ENCODE measurements at regions not wholly inside any gene's neighbourhood (a gene's known extent, or its start where the extent isn't known, plus 50 kb on each side); places are given as distances from the start of the nearest gene placed in this dataset.
A peak's percentile ranks its signal among the peaks of the same experiment; 100 is the strongest.

DNA sequence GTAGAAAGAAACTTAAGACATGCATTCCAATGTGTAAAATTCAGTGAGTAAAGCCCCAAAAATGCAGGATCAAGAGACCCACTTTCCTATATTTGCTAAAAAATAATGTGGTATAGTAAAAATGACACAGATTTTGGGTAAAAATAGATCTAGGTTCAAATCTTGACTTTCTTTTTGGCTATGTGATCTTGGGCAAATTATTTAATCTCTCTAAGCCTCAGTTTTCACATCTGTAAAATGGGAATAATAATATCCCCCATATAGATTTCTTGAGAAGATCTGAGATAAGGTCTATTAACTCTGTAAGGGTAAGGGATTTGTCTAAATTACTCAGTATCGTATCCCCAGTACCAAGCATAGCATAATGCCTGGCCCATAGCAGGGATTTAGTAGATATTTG, 172.3 kb downstream of the CARTPT start:
- no peak overlapping the region for H3K4me3 ChIP-seq (replicated peaks; ENCODE audit: low read depth, low read length)
- DNase-seq (ENCODE audit: low read depth) = no peak
- TF ChIP-seq, protein P1, sequence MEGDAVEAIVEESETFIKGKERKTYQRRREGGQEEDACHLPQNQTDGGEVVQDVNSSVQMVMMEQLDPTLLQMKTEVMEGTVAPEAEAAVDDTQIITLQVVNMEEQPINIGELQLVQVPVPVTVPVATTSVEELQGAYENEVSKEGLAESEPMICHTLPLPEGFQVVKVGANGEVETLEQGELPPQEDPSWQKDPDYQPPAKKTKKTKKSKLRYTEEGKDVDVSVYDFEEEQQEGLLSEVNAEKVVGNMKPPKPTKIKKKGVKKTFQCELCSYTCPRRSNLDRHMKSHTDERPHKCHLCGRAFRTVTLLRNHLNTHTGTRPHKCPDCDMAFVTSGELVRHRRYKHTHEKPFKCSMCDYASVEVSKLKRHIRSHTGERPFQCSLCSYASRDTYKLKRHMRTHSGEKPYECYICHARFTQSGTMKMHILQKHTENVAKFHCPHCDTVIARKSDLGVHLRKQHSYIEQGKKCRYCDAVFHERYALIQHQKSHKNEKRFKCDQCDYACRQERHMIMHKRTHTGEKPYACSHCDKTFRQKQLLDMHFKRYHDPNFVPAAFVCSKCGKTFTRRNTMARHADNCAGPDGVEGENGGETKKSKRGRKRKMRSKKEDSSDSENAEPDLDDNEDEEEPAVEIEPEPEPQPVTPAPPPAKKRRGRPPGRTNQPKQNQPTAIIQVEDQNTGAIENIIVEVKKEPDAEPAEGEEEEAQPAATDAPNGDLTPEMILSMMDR (IDR thresholded peaks at IDR 0.05; ENCODE audit: low read length, missing control alignments) = no peak

DNA sequence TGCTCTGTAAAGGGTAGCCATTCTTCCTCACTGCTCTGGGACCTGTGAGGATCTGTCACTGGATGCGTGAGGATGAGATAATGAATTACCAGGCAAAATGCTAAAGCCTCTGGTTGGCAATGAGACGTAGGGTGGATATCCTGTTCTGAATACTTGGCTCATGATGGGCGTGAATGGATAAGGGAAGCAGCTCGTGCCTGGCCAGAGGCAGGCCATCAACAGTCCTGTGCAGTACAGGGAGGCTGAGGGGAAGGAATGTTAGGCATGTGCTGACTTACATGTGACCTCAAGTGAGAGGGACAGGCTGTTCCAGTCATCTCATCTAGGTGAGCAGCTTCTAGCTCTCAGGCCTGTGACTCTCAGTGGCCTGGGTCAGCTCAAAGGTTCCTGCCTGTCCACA, 172.8 kb downstream of the CARTPT start:
- DNase-seq (ENCODE audit: low read depth) = peak; percentile 68
- no peak overlapping the region for H3K4me3 ChIP-seq (replicated peaks; ENCODE audit: low read depth, low read length)
- TF ChIP-seq, protein P1 (IDR thresholded peaks at IDR 0.05; ENCODE audit: low read length, missing control alignments) = no peak

DNA sequence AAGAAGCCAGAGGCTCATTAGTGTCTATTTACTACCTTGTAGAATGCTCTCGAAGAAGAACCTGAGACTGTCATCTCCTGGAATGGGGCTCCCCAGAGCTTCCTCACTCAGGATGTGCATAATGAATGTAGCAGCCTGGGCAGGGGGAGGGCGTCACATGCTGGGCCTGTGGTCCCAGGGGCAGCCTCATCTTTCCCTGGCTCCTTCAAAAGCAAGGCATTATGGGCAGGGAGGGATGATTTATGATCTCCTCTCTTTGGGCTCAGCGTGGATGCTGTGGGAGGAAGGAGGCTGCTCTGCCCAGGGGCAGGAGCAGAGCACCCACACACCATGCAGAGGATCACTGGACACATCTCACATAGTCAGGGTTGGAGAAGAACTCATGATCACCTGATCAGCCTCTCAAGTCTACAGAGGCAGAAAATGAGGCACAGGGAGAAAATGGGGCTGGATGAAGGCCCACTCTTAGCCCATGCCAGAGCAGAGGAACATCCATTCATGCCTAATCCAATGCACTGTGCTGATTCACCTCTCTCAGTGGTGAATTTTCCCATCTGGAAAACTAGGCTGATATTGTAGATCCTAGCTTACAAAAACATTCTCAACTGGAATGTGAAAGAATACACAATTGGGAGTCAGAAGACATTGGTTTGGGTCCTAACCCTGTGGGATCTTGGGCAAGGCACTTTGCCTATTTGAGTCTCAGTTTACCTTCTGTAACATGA, 173.7 kb downstream of the CARTPT start:
- no peak overlapping the region for H3K4me3 ChIP-seq (replicated peaks; ENCODE audit: low read depth, low read length)
- TF ChIP-seq, protein P1 (IDR thresholded peaks at IDR 0.05; ENCODE audit: low read length, missing control alignments) = no peak
- no peak for DNase-seq (ENCODE audit: low read depth)

DNA sequence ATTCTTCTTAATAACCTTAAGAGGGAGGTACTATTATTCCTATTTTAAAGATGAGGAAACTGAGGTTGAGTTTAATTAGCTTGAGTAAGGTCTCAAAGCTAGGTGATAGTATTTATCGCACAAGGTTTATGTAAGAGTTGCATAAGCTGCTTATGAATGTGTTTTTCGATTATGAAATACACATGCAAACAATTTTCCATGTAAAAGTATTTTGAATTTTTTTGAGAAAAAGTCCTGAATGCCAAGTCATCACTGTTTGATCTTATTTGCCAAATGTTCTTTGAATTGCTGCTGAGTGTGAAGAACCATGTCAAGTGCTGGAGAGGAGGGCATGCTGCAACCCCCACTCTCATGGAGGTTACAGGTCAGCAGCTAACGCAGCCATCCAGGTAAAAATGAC, 174.4 kb downstream of the CARTPT start:
- H3K4me3 ChIP-seq (replicated peaks; ENCODE audit: low read depth, low read length) = no peak overlapping the region
- peak; percentile 12 for DNase-seq (ENCODE audit: low read depth)

DNA sequence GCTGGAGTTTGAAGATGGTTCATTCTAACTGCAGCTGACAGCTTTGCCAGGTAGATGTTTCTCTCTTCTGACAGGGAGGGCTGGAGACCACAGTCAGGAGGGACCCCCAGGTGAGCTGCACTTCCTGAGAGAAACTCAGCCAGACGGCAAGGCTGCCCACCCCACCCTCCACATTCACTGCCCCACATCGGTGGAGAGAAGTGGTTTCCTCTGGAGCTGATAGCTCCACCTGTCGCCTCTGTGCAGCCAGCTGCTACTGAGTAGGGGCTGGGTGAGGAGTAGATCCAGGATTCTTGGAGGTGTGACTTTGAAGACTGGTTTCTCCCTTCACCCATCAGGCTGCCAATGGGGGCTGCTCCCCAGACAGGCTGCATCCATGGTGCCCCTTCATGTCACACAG, 175.0 kb downstream of the CARTPT start:
- H3K4me3 ChIP-seq (replicated peaks; ENCODE audit: low read depth, low read length) = no peak overlapping the region
- TF ChIP-seq, protein P1 (IDR thresholded peaks at IDR 0.05; ENCODE audit: low read length, missing control alignments) = no peak
- no peak for DNase-seq (ENCODE audit: low read depth)

More for the DNA sequence above, 174.4 kb downstream of the CARTPT start:
- TF ChIP-seq, protein P1 (IDR thresholded peaks at IDR 0.05; ENCODE audit: low read length, missing control alignments) = no peak

DNA sequence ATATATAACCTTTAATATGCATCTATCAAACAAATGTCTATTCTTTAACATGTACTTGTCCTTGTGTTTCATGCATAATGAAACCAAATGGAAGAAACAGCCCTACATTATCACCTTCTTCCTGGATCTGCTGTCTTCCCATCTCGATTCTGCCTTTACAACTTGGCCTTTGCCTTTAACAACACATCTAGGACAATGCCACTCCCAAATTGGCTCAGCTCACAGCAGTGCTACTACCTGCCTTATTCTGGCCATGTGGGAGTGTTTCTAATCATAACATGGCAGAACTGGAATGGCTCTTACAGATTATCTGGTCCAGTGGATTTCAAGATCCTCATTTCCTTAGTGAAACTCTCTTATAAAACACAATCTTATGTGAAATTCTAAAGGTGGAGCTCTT, 176.5 kb downstream of the CARTPT start:
- DNase-seq (ENCODE audit: low read depth) = no peak
- H3K4me3 ChIP-seq (replicated peaks; ENCODE audit: low read depth, low read length) = no peak overlapping the region
- TF ChIP-seq, protein P1 (IDR thresholded peaks at IDR 0.05; ENCODE audit: low read length, missing control alignments) = no peak

DNA sequence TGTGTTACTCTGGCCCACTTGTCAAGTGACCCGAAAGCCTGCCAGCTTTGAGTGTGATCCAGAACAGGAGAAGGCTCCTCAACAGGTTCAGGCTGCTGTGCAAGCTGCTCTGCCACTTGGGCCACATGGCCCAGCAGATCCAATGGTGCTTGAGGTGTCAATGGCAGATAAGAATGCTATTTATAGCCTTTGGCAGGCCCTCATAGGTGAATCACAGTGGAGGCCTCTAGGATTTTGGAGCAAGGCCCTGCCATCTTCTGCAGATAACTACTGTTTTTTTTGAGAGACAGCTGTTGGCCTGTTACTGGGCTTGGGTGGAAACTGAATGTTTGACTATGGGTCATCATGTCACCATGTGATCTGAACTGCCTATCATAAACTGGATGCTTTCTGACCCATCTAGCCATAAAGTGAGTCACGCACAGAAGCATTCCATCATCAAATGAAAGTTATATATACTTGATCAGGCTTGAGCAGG, 180.8 kb downstream of the CARTPT start:
- DNase-seq (ENCODE audit: low read depth) = no peak
- H3K4me3 ChIP-seq (replicated peaks; ENCODE audit: low read depth, low read length) = no peak overlapping the region
- TF ChIP-seq, protein P1 (IDR thresholded peaks at IDR 0.05; ENCODE audit: low read length, missing control alignments) = no peak
